ENCODE measurements at regions not wholly inside any gene's neighbourhood (a gene's known extent, or its start where the extent isn't known, plus 50 kb on each side); places are given as distances from the start of the nearest gene placed in this dataset.

DNA sequence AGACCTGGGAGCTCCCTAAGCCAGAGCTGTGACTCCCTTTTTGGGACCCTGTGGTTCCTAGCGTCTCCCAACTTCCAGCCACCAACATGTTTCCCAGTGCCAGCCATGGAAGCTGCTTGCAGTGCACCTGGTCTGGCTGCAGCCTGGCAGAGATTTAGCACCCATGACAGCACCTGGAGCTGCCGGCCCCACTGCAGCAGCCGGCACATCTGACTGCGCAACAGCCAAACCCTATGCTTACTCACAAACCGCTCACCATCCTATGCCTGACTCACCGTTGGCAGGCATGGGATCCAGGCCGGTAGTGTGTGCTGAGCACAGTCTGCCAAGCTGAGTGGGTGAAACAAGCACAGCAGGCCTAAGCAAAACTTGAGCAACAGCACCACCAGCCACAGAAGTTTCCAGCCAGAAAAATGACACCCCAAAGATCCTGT is 435.9 kb upstream of the PRMT6 start:
- TF ChIP-seq, protein P1, sequence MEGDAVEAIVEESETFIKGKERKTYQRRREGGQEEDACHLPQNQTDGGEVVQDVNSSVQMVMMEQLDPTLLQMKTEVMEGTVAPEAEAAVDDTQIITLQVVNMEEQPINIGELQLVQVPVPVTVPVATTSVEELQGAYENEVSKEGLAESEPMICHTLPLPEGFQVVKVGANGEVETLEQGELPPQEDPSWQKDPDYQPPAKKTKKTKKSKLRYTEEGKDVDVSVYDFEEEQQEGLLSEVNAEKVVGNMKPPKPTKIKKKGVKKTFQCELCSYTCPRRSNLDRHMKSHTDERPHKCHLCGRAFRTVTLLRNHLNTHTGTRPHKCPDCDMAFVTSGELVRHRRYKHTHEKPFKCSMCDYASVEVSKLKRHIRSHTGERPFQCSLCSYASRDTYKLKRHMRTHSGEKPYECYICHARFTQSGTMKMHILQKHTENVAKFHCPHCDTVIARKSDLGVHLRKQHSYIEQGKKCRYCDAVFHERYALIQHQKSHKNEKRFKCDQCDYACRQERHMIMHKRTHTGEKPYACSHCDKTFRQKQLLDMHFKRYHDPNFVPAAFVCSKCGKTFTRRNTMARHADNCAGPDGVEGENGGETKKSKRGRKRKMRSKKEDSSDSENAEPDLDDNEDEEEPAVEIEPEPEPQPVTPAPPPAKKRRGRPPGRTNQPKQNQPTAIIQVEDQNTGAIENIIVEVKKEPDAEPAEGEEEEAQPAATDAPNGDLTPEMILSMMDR (conservative IDR thresholded peaks at IDR 0.05; ENCODE audit: low read depth, low read length) = peak; percentile 41

DNA sequence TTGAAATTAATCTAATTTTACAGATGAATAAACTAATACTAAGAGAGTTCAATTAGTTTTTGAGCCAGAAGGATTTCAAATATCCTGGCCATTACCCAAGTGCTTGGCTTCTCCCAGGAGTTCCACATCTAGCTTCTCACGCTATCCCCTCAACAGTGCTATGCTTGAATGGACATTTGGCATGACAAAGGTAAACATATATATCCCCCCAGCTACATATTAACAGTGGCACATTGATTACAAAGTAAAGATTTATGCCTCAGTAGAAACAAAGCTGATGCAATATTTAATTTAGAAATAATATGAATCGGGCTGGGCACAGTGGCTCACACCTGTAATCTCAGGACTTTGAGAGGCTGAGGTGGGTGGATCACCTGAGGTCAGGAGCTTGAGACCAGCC is 434.6 kb upstream of the PRMT6 start:
- peak; percentile 36 for DNase-seq (ENCODE audit: low read depth)
- TF ChIP-seq, protein P1 (conservative IDR thresholded peaks at IDR 0.05; ENCODE audit: low read depth, low read length) = no peak
- H3K4me3 ChIP-seq (ENCODE audit: low read depth, low read length) = no peak overlapping the region

More for the DNA sequence above, 435.9 kb upstream of the PRMT6 start:
- DNase-seq (ENCODE audit: low read depth) = peak; percentile 78
- H3K4me3 ChIP-seq (ENCODE audit: low read depth, low read length) = no peak overlapping the region

DNA sequence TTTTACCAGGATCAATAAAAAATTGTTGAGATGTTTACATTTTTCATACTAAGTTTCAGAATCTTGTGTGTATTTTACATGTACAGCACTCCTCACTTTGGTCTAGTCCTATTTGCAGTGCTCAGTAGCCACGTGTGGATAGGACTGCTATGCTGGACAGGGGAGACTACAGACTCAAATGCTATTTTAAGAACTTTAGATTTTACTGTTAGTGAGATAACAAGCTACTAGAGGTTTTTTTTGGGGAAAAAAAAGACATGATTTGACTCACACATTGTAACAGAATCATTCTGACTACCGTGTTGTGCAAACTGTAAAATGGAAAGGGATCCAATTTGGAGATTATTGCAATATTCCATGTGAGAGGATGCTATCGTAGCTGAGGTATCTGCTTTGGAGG is 418.9 kb upstream of the PRMT6 start:
- H3K4me3 ChIP-seq (ENCODE audit: low read depth, low read length) = no peak overlapping the region
- TF ChIP-seq, protein P1 (conservative IDR thresholded peaks at IDR 0.05; ENCODE audit: low read depth, low read length) = no peak
- no peak for DNase-seq (ENCODE audit: low read depth)

DNA sequence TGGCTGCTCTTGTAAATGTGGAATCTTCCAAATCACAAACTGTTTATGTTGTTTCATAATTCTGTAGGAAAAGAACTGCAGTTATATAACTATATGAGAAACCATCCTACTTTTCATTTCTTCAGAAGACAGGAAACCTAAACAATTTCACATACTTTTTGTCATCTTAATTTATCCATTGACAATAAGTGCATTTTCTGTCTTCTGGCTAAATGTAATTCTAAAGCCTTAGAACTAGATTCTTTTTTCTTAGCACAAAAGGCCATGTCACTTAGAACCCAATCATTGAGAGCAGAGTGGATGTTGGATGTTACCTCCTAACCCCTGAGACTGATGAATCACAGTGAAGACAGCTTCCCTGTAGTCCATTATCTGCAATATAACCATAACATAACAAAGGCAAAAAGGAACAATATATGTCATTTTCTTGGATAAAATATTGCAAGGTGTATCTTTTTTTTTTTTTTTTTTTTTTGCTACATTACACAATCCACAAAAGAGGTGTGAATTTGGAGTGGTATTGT is 410.2 kb upstream of the PRMT6 start:
- no peak for DNase-seq (ENCODE audit: low read depth)
- TF ChIP-seq, protein P1 (conservative IDR thresholded peaks at IDR 0.05; ENCODE audit: low read depth, low read length) = no peak
- no peak overlapping the region for H3K4me3 ChIP-seq (ENCODE audit: low read depth, low read length)

DNA sequence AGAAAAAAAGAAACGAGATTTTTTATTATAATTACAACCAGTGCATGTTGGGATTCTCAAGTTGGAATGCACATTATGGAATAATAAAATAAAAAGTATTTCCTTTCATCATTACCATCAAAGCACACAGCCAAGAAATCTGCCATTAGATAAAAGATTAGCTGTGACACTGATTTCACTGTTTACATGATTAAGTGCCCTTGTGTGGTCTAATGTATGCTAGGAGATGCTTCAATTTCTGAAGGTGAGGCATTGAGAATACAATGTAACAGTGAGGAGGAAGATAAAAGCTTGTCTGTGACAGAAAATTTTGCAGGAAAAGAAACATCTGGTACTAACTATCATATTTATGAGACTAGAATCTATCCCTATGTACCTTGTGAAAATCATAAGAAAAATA is 409.7 kb upstream of the PRMT6 start:
- TF ChIP-seq, protein P1 (conservative IDR thresholded peaks at IDR 0.05; ENCODE audit: low read depth, low read length) = no peak
- no peak for DNase-seq (ENCODE audit: low read depth)
- H3K4me3 ChIP-seq (ENCODE audit: low read depth, low read length) = no peak overlapping the region

DNA sequence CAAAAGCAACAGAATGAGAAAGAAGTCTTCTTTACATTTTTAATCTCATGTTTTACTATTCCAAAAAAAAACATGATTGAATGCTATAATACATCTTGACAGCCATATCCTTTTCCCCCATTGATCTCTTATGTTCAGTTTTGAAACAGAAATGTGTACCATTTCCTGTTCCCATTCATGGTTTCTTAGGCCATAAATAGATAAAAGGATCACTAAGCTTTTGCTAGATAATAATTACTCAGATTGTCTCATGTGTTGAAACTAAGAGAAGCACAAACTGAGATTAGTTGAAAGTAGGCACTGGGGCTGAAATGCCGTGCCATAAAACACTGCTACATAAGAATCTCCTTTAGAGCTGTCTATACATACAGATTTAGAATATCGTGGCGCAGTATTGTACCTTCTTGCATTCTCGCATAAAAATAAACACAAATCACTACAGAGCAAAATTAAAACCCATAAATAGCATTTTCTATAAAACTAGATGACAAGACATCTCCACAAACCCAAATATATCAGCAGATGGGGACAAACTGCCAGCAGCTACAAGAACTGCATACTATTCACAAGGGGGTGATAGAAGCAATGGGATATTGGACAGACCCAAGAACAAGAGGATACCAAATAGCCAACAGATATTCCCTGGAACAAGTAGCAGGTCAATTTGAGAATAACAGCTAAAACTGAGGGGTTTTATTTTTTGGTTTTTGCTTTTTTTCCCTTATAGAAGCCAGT is 405.3 kb upstream of the PRMT6 start:
- DNase-seq (ENCODE audit: low read depth) = no peak
- TF ChIP-seq, protein P1 (conservative IDR thresholded peaks at IDR 0.05; ENCODE audit: low read depth, low read length) = no peak

More for the DNA sequence above, 405.3 kb upstream of the PRMT6 start:
- H3K4me3 ChIP-seq (ENCODE audit: low read depth, low read length) = no peak overlapping the region
